22Rv1 (cell line): ENCODE measurements at regions not wholly inside any gene's neighbourhood (a gene's known extent, or its start where the extent isn't known, plus 50 kb on each side); places are given as distances from the start of the nearest gene placed in this dataset.

Experiments
- CTCF ChIP-seq: fragments of 450-650 bp; IDR thresholded peaks from 2 replicates; pipeline ENCODE4 v1.5.1; 2017; ENCODE audit warnings: mild to moderate bottlenecking
- ZFX ChIP-seq: fragments of 450-650 bp; IDR thresholded peaks from 2 replicates; pipeline ENCODE4 v1.6.1; 2017; ENCODE audit warnings: antibody characterized with exemption, borderline replicate concordance

GRCh38 chr11:97962758-97963157 is 1058.0 kb upstream of the CNTN5 start:
- no peak for TF ChIP-seq CTCF
- no peak for TF ChIP-seq ZFX
